GM21825 (cell line): ENCODE measurements at regions not wholly inside any gene's neighbourhood (a gene's known extent, or its start where the extent isn't known, plus 50 kb on each side); places are given as distances from the start of the nearest gene placed in this dataset.
"Not testable (repeated sequence)": the region's sequence is repeated elsewhere in the genome, so short reads cannot be mapped to it uniquely, and the experiment has no call there.

Experiments
- ATAC-seq: cut with Tn5 transposase; IDR thresholded peaks from one replicate; pipeline ENCODE4 v1.9.1; 2021; ENCODE audit warnings: mild to moderate bottlenecking, moderate library complexity; ENCODE audit not compliant: unreplicated experiment

GRCh38 chr11:15686259-15686658, 571.5 kb downstream of the INSC start:
- ATAC-seq, result not testable (repeated sequence)

GRCh38 chr11:15687342-15687741, 572.6 kb downstream of the INSC start:
- ATAC-seq, result no peak

- ATAC-seq, result no peak
These were observed 573.6 kb downstream of the INSC start for GRCh38 chr11:15688351-15688792.

GRCh38 chr11:15690320-15690719, 575.6 kb downstream of the INSC start:
- no peak for ATAC-seq

GRCh38 chr11:15692739-15693138, 578.0 kb downstream of the INSC start:
- no peak for ATAC-seq

- ATAC-seq, result no peak
These were observed 580.5 kb downstream of the INSC start for GRCh38 chr11:15695096-15695721.

GRCh38 chr11:15696069-15696468, 581.3 kb downstream of the INSC start:
- ATAC-seq, result no peak

GRCh38 chr11:15697437-15698236, 582.9 kb downstream of the INSC start:
- ATAC-seq, result no peak

GRCh38 chr11:15698855-15699254, 584.1 kb downstream of the INSC start:
- ATAC-seq, result no peak

- ATAC-seq, result no peak
These were observed 585.3 kb downstream of the INSC start for GRCh38 chr11:15699978-15700377.

GRCh38 chr11:15700456-15700855, 585.7 kb downstream of the INSC start:
- no peak for ATAC-seq

- ATAC-seq, result no peak
These were observed 589.3 kb downstream of the INSC start for GRCh38 chr11:15704064-15704463.

- no peak for ATAC-seq
These were observed 589.8 kb downstream of the INSC start for GRCh38 chr11:15704556-15704955.

- no peak for ATAC-seq
These were observed 591.2 kb downstream of the INSC start for GRCh38 chr11:15705891-15706290.

- no peak for ATAC-seq
These were observed 592.5 kb downstream of the INSC start for GRCh38 chr11:15707194-15707593.

- ATAC-seq, result no peak
These were observed 593.2 kb downstream of the INSC start for GRCh38 chr11:15707971-15708370.

- ATAC-seq, result no peak
These were observed 596.0 kb downstream of the INSC start for GRCh38 chr11:15710580-15711275.

GRCh38 chr11:15711311-15711710, 596.6 kb downstream of the INSC start:
- ATAC-seq, result no peak

GRCh38 chr11:15714641-15715399, 600.1 kb downstream of the INSC start:
- no peak for ATAC-seq

- no peak for ATAC-seq
These were observed 601.8 kb downstream of the INSC start for GRCh38 chr11:15716550-15716949.

- no peak for ATAC-seq
These were observed 605.7 kb downstream of the INSC start for GRCh38 chr11:15720460-15720859.
